ENCODE measurements at regions not wholly inside any gene's neighbourhood (a gene's known extent, or its start where the extent isn't known, plus 50 kb on each side); places are given as distances from the start of the nearest gene placed in this dataset.

DNA sequence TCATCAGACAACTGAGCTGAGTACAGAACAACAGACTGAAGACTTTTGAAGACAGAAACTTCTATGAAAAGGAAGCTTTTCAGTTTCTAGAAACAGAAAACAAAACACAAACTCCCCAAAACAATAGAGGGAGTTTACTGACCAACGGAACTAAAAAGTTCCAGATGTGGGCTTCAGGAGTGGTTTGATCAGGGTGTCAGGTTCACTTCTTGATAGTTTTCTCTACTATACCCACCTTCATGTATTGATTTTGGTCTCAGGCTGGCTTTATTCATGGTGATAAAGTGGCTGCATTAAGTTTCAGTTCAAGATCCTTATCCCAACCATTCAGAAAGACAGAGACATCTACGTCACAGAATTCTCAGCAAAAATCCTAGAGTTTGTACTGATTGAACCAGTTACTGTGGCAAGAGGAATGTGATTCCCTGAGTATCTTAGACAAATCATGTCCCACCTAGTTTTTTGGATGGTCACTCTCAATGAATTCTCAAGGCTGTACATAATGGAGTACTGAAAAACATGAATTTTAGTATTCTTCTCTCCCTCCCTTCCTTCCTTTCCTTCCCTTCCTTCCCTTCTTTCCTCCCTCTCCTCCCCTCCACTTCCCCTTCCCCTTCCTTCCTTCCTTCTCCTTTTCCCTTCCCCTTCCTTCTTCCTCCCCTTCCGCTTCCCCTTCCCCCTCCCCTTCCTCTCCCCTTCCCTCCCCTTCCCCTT is 680.5 kb downstream of the PTPRU start:
- TF ChIP-seq CTCF (IDR thresholded peaks at IDR 0.05), result no peak
- TF ChIP-seq POLR2AphosphoS5 (IDR thresholded peaks at IDR 0.05), result no peak

Measured in esophagus muscularis mucosa (tissue), 3 donors.